HG02759 (cell line): ENCODE measurements at regions not wholly inside any gene's neighbourhood (a gene's known extent, or its start where the extent isn't known, plus 50 kb on each side); places are given as distances from the start of the nearest gene placed in this dataset.
"Not testable (repeated sequence)": the region's sequence is repeated elsewhere in the genome, so short reads cannot be mapped to it uniquely, and the experiment has no call there.

Experiments
- ATAC-seq: cut with Tn5 transposase; IDR thresholded peaks from one replicate; pipeline ENCODE4 v1.9.1; 2021; ENCODE audit warnings: mild to moderate bottlenecking, moderate library complexity; ENCODE audit not compliant: unreplicated experiment

DNA sequence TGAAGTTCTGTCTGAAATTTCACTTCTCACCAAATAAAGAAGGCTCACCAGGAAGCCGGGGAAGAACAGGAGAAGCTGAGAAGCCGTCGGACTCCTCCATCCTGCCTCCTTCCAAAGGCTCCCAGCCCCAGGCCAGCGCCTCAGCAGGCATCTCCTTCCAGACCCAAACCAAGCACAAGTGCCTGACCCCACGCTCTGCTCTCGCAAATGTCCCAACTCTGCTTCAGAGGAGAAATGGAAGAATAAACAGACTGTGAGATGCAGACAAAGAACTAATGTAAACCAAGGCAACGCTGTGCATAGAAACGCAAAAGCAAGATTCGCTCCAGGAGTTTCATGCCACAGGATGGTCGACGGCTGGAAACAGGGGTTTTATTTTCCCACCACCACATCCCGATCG, 100.3 kb upstream of the EXOC2 start:
- no peak for ATAC-seq

DNA sequence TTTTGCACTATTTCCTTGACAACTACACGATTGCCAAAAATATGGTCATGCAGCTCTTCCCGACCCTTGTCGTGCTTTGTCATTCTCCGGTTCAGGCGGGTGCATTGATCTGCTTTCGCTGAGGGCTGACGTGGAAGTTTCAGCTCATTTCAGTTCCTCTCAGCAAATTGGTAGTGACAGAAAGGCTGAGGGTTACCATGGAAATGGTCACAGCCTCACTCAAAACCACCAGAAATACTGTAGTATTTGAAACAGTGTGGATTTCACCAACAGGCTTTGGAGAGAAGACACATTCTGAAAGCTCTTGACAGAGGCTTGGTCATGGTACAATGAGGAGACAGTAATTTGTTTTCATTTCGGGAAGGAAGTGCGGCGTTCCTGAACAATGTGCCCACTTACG, 99.7 kb upstream of the EXOC2 start:
- ATAC-seq: no peak

DNA sequence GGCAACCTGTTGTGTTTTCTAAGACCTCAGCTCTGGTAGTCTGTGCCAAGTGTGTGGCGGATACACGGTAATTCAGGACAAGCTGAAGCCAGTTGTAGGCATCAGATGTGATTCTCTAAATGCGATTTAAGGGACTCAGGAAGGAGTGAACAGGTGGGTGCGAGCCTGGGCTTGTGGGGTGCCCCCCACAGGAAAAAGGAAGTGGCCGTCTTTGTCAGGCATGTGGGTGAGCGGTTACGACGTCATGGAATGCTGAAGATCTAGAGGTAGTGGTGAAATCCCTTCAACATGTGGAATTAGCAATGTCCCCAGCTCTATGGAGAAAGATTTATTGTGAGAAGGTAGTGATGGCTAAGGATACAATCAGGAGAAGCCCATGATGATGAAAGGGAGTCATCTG, 95.1 kb upstream of the EXOC2 start:
- no peak for ATAC-seq

DNA sequence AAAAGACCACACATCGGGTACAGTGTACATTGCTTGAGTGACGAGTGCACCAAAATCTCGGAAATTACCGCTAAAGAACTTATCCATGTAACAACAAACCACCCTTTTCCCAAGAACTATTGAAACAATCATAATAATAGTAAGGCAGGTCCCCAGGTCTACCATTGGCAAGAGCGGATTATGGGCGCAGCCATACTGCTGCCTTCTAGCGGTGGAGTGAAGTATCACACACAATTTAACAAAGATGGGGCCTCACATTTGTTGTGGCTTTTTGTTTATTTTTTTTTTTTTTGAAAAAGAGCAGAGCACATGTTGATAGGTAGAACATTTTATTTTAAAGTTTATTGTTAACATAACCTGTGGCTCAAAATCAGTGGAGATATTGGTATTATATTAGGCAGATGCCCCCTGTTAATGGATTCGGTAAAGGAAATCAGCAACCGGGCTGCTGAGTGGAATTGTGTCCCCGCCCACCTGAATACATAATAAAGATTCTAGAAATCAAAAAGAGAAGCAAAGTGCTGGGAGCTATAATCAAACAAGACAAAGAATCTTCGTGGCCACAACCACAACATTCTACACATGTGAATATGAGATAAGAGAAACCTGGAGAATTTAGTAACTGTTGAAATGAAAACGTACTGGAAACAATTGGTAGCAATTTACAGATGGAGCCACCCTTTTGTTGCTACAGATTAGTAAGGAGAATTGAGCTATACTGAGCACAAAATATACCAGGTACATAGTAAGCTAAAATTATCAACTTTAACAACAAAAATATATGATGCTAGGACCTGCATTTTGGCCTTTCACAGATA, 94.2 kb upstream of the EXOC2 start:
- ATAC-seq: no peak

DNA sequence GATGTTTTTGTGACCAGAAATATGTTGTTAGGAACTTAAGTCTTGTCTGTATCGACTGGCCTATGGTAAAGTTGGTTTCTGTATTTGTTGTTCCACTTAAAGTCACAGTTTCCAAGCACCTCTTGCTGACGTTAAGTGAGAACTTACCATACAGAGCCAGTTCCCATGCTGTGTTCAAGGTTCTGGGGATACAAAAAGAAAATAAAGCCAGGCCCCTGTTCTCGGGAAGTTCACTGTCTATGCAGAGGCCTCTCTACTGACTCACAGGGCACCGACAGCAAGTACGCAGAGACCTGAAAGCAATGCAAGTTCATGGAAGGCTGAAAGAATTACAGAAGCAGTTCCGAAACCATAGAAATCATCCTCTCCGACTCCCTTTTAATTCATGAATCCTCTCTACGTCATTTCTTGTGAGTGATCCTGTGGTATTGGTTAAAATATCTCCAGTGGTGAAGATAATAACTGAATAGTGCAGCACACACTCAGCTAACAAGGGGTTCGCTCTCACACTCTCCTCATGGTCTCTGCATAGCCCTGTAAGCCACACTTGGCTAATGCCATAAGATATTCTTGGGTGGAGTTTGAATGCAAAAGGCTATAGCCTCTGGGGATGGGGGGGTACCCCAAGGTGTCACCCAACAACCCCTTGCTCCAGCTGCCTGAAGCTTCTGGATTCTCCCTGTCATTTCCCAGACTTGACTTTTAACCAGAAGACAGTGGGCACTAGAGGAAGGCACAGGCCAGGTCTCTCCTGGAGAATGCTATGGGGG, 91.2 kb upstream of the EXOC2 start:
- ATAC-seq: no peak

DNA sequence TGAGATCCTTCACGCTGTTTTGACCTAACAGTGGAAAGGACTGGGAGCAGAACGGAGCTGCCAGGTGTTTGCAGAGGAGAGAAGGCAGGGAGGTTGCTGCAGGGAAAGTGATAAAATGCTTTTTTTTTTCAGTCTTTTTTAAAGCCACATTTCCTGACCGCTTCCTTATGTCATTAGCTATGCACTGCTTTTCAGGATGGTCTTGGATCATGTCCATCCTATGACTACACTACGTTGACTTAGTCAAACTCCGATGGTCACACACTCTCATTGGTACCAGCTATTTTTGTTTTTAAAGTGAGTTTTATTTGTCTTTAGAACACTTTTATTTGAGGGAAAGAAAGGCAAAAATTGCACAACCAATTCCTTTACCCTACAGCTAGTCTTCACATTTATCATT, 89.2 kb upstream of the EXOC2 start:
- ATAC-seq: no peak

DNA sequence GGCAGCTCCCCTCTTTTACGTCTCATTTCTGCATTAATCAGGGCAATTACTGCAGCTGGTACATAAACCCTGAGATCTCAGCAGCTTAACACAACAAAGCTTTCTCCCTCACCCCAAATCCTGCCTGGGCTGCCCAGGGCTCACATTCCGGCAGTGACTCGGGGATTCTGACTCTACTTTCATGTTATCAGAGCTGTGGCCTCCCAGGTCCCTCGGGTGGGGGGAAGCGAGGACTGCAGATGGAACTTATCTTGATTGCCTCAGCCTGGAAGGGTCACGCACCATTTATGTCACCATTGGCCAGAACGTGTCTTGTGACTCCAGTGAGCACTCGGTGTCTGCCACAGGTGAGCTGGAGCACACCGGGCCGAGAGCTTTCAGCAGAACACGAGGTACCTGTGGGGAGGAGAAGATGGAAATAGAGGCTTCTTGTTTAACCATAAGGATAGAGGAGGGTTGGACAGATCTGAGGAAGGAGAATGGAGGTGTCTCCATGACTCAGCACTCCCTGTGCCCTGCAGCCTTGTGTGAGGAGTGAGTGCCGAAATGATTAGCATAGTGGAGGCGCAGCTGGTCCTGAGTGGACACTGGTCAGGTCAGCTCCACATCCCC, 88.5 kb upstream of the EXOC2 start:
- no peak for ATAC-seq

DNA sequence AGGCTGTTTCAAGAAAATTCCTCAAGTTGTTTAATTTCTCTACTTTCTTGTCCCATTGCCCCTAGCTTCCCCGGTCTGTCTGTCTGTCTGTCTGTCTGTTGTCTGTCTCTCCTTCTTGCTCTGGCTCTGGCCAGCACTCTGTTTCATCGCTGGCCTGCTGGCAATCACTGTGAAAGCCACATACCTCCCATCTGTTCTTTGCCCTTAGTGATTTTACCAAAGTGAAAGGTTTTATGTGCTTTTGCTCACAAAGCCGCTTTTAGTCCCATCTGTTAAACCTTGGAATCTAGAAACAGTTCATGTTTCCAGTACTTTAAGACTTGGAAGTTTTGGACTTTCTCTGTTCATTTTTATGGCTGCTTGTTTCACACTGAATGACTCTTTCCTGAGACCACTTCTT, 87.8 kb upstream of the EXOC2 start:
- ATAC-seq: no peak

DNA sequence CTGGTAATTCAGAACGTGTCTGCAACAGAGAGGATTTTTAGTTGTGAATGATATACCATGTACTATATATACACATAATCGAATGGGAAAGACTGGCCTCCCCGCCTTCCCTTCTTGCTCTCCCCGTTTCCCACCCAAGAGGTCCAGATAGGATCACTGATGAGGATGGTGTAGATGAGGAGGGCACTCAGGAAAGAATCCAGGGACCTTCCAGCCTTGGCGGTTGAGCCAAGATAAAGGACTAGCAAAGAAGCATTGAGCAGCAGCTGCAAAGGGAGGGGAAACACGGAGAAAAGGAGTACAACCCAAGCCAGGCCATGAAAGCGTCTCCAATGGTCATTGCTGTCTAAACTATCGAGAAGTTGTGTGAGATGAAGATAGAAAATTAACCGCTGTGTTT, 84.0 kb upstream of the EXOC2 start:
- ATAC-seq: no peak

DNA sequence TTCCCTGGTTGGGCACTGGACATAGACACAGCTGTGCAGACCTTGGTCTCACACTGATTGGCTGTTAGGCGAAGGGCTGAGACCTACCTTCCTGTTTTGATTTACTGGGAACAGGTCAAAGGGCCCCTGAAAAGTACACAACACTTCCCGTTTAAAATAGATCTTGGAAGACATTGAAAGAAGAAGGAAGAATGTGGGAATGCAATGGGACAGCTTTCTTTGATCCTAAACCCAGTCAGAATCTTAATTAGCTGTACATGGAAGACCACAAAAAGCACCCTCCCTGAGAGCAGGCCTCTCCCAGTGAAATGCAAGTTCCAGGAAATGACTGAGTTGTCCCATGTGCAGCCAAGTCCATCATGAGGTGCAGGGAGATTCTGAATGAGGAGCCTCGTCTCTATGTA, 83.6 kb upstream of the EXOC2 start:
- no peak for ATAC-seq

DNA sequence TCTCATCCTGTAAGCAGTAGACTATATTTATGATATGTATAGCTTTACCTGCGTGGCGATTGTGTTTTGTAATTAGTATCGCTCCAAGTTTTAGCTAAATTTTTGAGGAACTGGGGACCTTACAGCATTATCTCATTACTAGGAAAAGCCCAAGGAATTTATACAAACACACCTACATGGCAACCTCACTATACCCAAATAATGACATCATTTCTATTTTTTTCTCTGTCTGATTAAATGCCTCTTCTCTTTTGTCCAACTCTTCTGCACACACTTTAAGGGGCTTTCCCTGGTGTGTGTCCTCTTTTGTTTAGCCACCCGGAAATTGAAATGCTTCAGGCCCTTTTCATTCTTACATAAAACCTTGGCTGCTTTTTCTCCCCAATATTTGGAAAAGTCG, 82.9 kb upstream of the EXOC2 start:
- no peak for ATAC-seq

DNA sequence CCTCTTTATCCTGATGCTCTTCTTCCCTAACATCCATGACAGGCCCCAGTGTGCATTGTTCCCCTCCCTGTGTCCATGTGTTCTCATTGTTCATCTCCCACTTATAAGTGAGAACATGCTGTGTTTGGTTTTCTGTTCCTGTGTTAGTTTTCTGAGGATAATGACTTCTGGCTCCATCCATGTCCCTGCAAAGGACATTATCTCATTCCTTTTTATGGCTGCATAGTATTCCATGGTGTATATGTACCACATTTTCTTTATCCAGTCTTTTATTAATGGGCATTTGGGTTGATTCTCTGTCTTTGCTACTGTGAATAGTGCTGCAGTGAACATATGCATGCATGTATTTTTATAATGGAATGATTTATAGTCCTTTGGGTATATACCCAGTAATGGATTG, 78.7 kb upstream of the EXOC2 start:
- ATAC-seq: not testable (repeated sequence)

DNA sequence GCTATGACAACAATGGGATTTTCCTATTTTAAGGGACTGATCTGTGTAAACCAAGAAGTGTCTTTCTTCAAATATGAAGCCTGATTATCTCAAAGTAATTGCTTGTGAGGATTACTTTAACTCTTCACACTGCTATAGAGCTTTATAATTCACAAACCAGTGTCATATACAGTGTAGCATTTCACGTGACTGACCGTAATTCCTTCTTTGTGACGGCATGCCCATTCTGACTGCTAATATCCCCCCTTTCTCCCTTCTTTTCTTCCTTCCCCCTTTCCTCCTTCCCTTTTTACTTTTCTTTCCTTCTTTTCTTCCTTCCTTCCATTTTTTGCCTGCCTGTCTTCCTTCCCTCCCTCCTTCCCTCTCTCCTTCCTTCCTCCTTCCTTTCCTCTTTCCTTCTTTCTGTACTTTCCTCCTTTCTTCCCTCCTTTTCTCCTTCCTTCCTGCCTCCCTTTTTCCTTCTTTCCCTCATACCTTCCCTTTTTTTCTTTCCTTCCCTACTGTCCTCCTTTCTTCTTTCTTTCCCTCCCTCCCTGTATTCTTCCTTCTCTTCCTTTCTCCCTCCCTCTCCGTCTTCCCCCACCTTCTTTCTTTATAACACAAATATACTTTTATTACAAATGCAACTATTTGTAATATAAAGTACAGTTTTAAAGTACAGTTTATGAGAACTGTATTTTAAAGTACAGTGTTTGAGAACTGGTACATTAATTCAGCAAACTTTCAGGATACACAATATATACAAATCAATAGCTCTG, 75.0 kb upstream of the EXOC2 start:
- no peak for ATAC-seq

DNA sequence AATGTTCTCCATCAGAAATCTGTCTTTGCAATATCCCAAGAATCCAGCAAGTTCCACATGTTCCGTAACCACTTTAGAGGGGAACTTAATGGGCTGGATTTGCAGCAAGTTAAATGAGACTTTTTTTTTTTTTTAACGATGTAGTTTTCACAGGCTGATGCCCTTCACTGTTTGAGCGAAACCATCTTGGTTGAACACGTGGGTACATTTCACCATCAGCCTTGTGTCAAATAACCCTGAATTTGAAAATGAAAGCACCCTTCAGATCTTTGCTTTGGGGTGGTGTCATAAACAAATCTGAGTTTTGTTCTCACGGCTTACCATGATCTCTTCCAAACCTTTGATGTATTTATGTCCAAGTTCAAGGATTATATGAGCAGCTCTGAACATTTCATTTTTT, 73.7 kb upstream of the EXOC2 start:
- ATAC-seq: no peak

DNA sequence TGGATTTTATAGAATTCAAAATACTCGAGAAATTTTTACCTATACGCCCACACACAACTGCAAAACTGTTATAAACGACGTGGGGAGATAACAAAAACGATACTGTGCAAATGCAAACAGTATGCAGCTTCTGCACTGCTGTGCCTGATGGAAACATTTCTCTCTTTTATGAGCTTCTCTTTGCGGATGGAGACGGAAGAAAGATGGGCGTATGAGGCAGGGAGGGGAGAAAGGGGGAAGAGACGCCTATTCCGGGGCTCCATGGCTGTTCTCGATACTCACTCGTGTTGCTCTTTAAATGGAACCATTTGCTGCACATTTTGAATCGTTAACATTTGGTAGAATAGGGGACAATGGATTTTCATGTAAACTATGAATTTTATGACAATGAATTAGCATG, 69.1 kb upstream of the EXOC2 start:
- no peak for ATAC-seq

DNA sequence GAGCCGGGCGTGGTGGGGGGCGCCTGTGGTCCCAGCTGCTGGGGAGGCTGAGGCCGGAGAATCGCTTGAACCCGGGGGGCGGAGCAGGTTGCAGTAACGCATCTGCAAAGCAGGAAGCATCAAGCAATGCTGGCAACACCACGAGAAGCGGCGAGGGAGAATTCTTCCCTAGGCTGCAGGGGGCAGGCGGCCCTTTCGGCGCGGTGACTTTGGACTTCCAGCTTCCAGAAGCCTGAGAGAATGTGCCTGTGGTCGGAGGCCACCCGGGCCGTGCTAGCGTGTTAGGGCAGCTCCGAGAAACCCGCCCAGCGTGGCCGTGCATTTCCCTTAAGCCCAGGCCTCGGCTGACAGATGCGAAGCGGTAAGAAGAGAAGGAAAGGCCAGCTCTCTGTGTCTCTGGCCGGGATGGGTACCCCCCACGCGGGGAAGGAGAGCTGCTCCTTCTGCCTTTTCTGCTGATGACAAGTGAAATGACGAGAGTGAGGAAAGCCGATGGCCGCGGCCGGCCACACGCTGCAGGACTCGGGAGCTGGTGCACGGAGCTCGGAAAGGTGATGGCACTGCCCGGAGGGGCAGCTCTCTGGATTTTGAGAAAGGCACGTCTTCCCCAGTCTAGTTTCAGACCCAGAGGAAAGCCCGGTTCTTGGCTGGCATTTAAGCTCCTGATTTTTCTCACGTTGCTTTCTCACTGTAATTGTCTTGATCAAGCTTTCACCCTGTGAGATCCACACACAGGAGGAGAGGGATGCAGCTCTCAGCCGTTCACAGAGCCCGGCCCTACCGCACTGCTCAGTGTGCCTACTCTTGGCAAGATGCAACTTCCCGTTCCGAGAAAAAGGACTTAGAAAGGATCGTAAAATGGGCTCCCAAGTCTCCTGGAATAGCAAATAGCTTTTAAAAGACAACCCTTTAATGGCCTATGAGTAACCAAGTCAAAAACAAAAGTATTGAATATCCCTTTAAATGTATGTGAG, 68.3 kb upstream of the EXOC2 start:
- ATAC-seq: no peak

DNA sequence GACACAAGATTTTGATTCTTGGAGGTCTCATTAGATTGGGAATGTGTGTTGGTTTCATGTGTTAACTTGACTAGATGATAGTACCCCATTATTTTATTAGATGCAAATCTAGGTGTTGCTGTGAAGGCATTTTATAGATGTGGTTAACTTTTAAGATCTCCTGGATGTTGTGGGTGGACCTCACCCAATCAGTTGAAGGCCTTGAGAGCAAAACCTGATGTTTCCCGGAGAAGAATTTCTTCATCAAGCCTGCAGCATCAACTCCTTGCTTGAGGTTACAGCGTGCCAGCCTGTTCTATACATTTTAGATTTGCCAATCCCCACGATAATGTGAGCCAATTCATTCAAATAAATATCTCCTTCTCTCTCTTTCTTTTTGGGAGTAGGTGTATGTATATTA, 66.8 kb upstream of the EXOC2 start:
- ATAC-seq: no peak

DNA sequence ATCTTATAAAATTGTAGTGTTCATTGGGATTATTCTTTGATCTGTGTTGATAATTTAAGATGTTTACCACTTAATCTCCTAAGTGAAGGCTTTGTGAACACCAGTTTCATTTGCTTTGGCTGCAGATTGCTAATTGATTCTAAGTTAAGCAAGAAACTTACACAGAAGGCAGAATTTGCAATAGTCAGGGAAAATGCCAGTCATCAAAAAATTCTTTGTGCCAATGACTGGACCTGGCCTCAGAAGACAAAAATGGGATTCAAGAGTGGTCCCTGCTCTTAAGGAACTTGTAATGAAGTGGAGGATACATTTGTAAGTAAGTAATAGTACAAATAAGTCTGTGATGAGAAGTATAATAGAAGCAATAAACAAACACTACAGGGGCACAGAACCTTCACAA, 63.3 kb upstream of the EXOC2 start:
- ATAC-seq: no peak

DNA sequence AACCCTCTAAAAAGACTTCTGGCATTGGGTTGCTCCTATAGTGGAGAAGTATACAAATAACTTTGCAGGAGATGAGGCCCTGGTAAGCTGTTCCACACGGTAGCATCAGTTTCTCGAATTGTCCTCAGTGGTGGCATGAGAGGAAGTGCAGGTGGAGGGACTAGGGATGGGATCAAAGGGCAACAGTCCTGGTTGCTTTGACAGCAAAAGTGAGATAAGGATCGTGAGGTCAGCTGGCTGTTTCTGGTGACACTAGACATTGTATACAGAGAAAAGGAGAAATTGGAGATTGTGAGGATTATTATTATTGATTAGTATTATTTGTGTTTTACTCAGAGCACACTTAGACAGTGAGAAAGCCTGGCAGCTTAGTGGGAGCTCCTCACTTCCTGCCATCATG, 61.3 kb upstream of the EXOC2 start:
- no peak for ATAC-seq

DNA sequence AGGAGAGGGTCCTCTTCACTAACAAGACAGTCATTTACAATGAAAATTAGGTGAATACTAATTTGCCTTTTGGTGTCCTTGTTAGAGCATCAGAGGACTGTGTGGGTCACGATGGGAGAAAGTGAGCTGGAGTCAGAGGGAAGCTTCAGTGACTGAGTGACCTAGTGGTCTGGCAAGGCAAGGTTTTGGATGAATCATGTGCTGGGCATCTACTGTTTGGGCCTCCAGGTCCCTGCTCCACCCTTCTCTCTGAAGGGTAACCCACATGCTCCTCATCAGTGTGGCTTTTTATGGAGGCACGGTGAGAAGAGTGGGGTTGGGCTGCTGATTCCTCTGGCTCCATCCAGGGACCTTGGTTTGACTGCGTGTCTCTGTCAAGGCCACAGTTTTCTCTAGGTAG, 60.5 kb upstream of the EXOC2 start:
- ATAC-seq: no peak
